DOHH2 (cell line): ENCODE measurements at regions not wholly inside any gene's neighbourhood (a gene's known extent, or its start where the extent isn't known, plus 50 kb on each side); places are given as distances from the start of the nearest gene placed in this dataset.

ENCODE experiments used
- CTCF ChIP-seq: fragments of 200-600 bp; sonication (generic); IDR thresholded peaks from one replicate; pipeline ENCODE4 v1.5.1; 2014; ENCODE audit warnings: antibody characterized with exemption, mild to moderate bottlenecking, low read depth, low read length; ENCODE audit not compliant: poor library complexity, severe bottlenecking
- EZH2phosphoT487 ChIP-seq: fragments of 200-600 bp; sonication (generic); IDR thresholded peaks from 2 replicates; pipeline ENCODE4 v1.6.1; 2017; ENCODE audit warnings: borderline replicate concordance, mild to moderate bottlenecking, antibody characterized with exemption, low read length, moderate library complexity, mixed read lengths

- no peak for TF ChIP-seq CTCF
- TF ChIP-seq EZH2phosphoT487, result no peak
These were observed 1487.0 kb upstream of the FLRT2 start for GRCh38 chr14:84042992-84043391.
